D341Med (cell line): ENCODE measurements at regions not wholly inside any gene's neighbourhood (a gene's known extent, or its start where the extent isn't known, plus 50 kb on each side); places are given as distances from the start of the nearest gene placed in this dataset.
"Not testable (repeated sequence)": the region's sequence is repeated elsewhere in the genome, so short reads cannot be mapped to it uniquely, and the experiment has no call there.

Experiments used
- DNase-seq: peaks from one replicate; pipeline ENCODE4 v3.0.0; 2012; ENCODE audit warnings: low spot score

GRCh38 chr20:56724241-56724757 is 95.2 kb downstream of the TFAP2C start:
- DNase-seq, result no peak

- DNase-seq, result no peak
Measured at GRCh38 chr20:56730003-56730402, 100.9 kb downstream of the TFAP2C start.

DNA sequence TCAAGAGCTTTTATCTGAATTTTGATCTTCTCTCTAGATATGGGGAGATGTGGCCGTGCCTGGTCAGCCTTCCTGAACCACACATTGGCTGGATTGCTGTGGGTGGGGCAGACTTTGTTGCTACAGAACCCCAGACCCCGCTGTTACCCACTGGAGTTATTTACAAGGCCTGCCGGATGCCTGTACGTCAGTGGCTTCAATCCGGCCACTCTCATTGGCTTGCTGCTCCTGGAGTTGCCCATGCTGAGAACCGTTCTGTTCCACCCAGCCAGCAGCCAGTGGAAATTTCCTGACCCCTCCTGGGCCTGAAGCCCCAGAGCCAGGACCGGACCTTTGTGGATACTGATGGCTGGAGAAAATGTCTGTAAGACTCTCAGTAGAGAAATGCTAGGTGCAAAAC is 101.9 kb downstream of the TFAP2C start:
- no peak for DNase-seq

DNA sequence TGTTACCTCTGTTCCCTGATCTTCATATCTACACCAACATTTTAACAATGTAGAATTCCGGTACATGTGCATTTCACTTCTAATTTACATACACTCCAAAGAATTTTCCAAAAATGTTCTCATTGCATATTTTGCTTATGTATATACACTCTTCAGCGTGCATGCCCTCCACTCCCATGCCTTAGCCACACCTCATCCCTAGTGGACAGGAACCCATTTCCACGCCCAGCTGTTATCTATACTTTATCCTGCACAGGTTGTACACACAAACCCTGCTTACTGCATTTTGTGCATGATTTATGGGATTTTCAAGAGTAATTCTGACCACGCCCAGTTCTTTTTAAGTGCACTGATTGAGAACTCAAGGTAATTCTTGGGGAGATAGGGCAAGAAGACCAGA is 102.4 kb downstream of the TFAP2C start:
- DNase-seq, result no peak

GRCh38 chr20:56733967-56734366 is 104.9 kb downstream of the TFAP2C start:
- DNase-seq, result no peak

GRCh38 chr20:56735084-56735642 is 106.1 kb downstream of the TFAP2C start:
- no peak for DNase-seq

DNA sequence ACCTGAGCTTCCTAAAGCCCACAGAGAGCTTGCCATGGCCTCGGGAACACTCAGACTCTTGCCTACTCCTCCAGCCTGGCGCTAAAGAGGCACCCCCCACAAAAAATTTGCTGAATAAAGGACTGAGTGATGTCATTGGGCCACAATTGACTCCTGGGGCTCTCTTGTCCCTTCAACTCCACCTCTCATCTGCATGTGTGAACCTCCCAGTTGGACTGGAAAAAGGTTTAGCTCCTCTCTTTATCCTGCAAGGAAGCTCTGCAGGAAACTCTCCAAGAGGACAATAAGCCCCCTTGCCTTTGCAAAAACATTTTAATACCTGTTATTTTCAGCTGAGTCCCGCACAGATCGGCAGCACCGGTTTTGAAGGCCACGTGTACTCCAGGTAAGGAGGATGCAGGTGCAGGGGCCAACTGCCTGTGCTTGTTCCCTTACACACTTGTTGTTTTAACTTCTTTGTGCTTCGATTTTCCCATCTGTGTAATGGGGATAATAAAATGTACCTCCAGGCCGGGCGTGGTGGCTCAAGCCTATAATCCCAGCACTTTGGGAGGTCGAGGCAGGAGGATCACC is 107.3 kb downstream of the TFAP2C start:
- DNase-seq, result no peak

DNA sequence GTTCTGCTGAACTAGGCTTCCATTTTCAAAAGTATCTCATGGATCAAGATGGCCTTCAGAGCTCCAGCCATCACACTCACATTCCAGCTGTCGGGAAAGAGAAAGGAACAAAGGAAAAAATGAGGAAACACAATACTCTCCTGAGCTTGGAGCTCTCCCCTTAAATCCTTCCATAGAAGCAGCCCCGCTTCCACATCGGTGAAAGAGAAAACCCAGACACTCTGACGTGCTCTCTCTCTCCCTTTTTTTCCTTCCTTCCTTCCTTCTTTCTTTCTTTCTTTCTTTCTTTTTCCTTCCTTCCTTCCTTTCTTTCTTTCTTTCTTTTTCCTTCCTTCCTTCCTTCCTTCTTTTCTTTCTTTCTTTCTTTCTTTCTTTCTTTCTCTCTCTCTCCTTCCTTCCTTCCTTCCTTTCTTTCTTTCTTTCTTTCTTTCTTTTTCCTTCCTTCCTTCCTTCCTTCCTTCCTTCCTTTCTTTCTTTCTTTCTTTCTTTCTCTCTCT is 115.3 kb downstream of the TFAP2C start:
- DNase-seq, result not testable (repeated sequence)

DNA sequence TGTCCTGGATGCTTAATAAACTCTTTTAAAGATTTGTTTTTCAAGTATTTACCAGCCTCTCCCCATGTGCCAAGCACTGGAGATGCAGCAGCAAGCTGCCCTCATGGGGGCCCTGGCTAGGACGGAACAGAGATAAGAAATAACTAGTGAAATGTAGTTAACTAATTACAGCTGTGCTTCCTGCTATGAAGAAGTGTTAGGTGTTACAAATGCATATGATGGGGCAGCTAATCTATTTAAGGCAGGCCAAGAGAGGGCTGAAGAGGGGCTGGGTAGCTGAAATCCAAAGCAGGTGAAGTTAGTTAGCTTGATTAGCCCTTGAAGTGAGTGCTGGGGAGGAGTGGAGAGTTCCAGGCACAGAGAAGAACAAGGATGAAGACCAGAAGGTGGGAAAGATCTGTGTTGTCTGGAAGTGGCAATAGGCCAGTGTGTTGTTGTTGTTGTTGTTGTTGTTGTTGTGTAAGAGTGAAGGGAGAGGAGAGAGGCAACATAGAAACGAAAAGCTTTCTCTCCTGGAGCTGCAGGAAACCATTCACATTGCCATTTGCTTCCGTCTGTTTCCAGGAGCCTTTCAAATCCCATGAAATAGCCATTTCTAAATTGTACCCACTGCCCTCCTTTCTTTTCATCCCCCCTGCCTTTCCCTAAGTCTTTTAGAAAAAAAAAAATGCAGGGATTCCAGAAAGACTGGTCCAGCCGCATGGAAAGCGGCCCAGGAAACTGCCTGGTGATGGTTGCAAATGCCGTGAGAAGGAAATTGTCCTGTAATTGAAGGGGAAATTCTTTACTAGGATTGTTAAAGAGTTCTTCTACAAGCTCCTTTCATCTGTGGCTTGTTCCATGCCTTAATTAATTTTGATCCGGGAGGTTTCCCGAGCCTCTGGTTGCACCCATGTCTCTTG is 119.6 kb downstream of the TFAP2C start:
- DNase-seq, result no peak

GRCh38 chr20:56750430-56750829 is 121.3 kb downstream of the TFAP2C start:
- DNase-seq, result no peak

DNA sequence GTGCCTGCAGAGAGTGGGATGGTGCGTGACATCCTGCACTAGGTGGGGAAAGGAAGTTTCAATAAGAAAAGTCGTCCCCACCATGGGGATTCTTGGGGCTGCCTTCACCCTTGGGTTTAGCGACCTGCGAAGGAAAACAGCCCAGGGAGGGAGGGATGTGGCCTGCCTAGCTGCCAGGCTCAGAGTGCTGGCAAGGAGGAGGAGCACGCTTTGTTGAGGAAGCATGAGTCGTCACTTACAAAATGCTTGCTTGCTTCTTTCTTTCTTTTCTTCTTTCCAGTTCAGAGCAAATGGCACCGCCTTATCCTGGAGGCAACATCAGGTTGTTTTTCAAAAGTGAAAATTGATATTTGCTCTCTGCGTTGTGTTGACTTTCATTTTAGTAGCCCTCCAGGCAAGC is 123.2 kb downstream of the TFAP2C start:
- no peak for DNase-seq

- no peak for DNase-seq
Measured at GRCh38 chr20:56755201-56755600, 126.1 kb downstream of the TFAP2C start.

DNA sequence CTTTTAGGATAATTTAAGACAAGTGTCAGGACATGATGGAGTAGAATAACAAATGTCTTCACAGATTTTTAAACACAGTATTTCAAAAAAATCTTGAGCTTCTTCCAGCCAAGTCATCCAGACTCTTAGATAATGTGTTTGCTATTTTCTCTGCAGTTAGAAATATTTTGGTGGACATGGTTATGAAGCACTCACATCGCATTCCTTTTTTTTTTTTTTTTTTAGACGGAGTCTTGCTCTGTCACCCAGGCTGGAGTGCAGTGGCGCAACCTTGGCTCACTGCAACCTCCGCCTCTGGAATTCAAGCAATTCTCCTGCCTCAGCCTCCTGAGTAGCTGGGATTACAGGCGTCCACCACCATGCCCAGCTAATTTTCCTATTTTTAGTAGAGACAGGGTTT is 127.6 kb downstream of the TFAP2C start:
- not testable (repeated sequence) for DNase-seq

DNA sequence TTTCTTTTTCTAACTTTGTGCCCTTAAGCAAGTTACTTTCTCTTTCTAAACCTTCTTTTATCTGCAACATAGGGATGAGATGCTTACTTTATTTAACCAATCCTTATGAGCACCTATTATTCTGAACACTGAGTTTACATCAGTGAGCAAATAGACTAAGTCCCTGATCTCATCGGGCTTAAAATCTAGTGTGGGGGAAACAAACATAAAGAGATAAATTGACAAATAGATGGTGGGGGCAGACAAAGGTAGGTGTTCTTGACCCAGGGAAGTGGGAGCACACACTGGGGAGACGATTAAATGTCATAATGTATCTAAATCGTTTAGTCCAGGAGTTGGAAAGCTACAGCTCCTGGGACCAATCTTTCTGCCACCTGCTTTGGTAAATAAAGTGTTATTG is 129.6 kb downstream of the TFAP2C start:
- DNase-seq, result no peak

GRCh38 chr20:56759741-56760278 is 130.7 kb downstream of the TFAP2C start:
- no peak for DNase-seq

- DNase-seq, result no peak
Measured at GRCh38 chr20:56760610-56761009, 131.5 kb downstream of the TFAP2C start.

- DNase-seq, result no peak
Measured at GRCh38 chr20:56761393-56761792, 132.3 kb downstream of the TFAP2C start.

- DNase-seq, result no peak
Measured at GRCh38 chr20:56762401-56762800, 133.3 kb downstream of the TFAP2C start.

DNA sequence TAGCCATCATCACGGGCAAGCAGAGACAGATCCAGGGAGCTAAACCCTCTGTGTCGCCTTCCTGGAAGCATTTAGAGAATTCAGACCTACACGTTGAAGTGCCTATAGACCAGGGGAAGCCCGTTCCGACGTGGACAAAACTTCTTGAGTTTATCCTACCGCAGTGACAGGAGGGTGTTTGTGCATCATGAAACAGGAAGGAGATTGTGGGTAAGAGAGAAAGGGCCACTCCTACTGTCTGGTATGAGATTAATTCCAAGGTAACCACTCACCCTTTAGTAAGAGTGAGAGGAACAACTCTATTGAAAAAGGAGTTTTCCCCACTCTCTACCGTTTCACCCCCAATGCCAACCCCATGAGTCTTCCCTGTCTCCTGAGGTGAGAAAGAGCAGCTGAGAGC is 133.7 kb downstream of the TFAP2C start:
- no peak for DNase-seq

- no peak for DNase-seq
Measured at GRCh38 chr20:56764671-56765070, 135.6 kb downstream of the TFAP2C start.

DNA sequence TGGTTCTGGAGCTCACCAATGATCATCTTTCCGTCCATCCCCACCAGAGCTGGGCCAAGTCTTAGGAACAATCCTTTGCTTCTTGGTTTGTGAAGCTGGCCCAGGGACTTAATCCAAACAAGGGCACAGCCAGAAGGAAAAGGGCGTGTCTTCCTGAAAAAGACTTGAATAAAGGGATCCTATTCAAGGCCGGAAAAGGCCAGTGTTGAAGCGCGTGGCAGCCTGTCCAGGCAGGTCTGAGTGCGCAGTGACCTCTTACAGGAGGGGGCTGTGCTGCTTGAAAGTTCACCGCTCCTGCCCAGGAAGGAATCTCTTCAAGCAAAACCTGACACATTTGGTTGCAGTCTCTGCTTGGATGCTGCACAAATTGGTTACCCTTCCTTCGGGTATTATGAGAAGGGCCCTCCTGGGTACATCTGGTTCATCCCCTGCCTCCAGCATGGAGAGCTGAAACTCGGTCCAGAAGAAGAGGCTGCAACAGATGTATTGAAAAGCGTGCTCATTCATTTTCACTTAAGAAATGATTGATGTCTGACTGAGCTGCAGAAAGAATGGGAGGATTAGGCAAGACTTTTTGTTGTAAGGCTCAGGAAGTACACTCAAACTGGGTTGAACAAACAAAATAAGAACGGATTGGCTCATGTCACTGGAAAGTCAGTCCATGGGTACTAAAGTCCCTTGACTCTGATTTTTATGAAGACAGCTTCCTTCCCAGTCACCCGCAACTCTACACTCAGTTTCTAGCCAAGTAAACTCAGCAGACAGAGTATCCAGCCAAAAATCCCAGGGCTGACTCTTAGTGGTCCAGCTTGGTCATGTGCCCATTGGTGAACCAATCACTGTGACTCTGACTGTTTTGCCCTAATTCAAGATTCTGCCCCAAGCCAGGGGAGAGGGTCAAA is 136.3 kb downstream of the TFAP2C start:
- no peak for DNase-seq

GRCh38 chr20:56766528-56766927 is 137.4 kb downstream of the TFAP2C start:
- no peak for DNase-seq
